Dermis blood vessel endothelial cell (primary cell): ENCODE measurements at regions not wholly inside any gene's neighbourhood (a gene's known extent, or its start where the extent isn't known, plus 50 kb on each side); places are given as distances from the start of the nearest gene placed in this dataset.
A peak's percentile ranks its signal among the peaks of the same experiment; 100 is the strongest.

Experiments used
- DNase-seq: peaks from one replicate; pipeline ENCODE4 v3.0.0; 2010

DNA sequence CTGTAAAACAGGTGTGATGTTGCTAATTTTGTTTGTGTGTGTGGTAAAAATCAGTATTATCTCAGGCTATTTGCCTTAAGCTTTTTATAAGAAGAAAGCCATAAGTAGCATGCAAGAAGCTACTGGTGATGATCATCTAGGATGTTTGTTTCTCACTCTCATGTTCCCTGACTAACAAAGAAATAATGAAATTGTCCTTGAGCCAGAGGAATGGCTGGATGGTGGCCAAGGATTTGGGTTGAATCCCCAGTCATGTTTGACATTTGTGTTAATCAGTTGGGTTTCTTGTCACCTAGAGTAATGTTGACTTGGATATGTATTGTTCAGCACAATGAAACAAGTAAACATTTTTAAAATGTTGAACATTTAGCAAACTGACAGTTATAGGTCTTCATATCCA is 496.8 kb upstream of the ZEB2 start:
- DNase-seq, result peak; percentile 18

DNA sequence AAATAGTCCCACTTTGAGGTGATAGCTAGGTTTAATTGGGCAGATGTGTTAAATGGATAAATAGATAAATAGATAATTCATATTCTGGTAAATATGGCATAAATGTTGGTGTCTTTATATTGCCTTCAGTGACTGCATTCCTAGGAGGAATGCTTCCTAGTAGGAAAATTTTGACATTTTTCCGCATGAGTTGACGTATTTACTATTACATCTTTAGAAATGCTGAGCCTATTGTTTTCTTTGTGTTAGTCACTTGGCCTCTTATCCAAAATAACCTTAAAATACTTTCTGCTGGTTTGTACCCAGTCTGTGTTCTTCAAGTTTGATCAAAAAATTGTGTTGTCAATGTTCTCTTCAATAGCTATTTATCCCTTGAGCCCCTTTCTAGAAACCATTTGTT is 495.6 kb upstream of the ZEB2 start:
- peak; percentile 14 for DNase-seq

DNA sequence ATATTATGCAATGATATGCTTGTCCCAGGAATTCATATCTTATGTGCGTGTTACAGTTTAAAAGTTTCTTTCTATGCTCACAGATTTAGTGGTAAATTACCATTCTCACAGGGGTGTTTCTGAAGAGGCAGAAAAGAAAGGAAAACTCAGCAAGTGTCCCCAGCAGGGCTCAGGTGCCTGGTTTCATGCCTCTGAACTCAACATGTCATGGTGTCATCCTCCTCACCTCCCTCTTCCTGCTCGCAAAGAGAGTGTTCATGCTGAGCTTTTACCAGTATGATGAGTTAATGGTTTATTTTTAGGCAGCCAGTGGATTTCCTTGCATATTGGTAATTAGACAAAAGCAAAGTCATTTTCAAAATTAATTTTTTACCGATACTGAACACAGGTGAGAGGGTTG is 492.9 kb upstream of the ZEB2 start:
- peak; percentile 4 for DNase-seq

DNA sequence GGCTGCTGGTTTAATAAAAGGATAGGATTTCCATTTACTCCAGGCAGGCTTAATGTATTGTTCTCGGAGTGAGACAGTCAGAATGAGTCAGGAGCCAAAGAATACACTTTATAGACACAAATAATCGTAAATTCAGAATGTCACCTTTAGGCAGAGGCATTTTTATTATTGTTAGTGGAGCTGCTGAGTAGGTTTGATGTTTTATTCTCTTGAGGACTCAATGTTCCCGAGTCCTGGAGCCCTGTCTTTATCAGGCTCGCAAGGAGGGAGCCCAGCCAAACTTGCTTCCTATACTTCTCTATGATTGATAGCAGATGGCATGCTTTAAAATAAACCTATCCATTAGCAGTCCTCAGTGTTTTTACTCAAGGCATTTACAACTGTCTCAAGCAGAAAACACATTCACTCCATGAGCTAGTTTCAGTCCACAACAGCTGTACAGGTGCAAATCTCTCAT is 492.3 kb upstream of the ZEB2 start:
- peak; percentile 72 for DNase-seq

DNA sequence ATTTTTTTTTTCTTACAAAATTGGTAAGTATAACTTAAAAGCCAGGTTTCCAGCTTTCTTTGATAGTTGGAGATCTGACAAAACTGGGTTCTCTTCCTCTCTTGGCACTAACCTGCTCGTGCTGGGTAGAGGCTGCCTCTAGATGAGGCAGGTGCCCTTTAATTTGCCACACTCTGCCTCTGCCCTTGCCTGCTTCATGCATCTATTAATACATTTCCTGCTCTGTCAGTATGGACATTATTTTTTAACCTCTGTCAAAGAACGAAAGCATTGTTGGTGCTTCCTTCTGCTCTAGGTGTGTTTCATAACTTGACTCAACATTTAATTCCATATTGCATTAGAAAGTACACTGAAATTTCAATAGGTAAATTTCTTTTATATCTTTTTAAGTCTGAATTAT is 490.7 kb upstream of the ZEB2 start:
- no peak for DNase-seq

DNA sequence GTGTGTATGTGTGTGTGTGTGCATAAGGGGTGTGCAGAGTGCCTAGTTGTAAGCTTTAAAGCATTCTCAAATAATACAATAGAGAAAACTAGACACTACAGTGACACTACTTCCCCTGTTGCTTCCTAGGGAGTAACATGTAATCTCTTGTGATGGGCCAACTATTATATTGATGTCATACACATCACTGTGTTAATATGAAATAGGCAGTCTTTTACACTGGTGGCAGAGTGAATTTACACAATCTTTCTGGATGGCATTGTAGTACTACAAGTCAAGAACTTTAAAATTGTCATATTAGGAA is 488.0 kb upstream of the ZEB2 start:
- DNase-seq, result no peak

DNA sequence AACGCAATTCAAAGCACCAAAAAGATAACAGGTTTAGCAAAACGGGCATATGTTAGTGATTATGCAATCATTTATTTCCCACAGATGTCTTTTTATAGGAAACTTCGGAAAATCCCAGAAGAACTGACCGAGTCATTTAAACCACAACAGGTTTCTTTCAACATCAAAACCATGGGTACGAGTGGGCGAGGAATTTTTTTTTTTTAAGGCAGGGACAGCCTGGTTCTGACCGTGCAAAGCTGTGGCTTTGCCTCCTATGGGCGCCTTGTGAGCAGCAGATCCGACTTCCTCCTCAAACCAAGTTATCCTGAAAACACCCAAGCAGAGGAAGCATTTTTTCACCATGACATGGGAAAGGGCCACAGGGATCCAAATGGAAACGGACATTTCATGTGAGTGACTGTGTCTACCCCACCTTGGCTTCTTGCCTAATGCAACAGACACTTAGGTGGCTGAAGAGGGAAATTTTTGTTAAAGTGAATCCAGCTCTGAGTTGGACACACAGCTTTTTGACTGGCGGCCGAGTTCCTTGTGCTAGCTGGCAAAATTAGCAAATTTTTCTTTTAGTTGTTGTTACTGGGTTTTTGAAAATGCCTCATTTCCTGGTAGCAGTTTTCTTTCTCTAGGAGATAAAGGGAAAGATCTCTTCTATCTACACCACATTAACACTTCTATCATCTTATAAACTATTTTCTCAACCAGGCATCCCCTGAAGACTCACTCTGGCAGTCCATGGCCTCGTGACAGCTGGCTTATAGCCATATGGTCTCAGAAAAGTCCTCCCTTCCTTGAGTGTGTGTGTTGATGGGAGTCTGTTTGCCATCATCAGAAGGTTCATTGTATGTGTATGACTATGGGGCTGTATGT is 487.4 kb upstream of the ZEB2 start:
- DNase-seq, result peak; percentile 88

DNA sequence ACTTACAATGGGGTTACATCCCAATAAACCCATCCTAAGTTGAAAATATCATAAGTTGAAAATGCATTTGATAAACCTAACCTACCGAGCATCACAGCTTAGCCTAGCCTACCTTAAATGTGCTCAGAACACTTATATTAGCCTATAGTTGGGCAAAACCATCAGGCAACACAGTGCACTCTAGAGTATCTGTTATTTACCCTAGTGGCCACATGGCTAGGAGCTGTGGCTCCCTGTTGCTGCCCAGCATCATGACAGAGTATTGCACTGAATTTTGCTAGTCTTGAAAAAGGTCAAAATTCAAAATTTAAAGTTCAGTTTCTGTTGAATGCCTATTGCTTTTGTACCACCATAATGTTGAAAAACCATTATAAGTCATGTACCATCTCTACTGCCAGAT is 482.7 kb upstream of the ZEB2 start:
- DNase-seq, result no peak

DNA sequence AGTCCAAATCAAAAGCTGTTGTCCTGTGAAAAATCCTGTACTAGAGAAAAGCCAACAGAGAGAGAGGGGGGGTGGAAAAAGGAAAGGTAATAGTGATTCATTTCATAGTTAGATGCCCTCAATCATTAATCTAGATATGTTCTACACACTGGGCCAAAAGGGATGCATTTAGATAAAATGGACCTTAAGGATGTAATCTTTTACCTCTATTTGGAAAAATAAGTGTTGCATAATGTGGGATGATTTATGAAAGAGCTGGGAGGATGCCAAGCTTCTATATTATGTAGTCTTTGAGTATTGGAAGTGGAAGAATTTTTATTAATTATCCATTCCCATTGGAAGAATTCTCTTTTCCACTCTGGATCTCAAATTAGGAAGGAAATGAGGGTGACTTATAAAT is 480.5 kb upstream of the ZEB2 start:
- DNase-seq, result no peak

DNA sequence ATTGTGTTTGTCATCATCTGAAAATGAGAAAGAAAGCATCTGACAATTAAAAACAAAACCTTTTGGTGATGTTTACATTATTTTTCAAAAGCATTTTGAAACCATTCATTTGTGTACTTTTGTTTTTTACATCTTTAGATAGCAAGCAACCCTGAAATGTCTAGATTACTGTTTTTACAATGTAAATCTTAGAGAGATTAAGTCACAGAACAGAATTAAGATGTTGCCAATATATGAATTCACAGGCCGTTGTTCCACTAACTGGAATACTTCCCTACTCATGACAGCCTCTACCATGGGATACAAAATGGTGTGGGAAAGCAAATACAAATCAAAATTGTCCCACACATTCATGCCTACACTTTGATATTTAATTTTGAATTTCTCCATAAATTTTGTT is 480.0 kb upstream of the ZEB2 start:
- no peak for DNase-seq

DNA sequence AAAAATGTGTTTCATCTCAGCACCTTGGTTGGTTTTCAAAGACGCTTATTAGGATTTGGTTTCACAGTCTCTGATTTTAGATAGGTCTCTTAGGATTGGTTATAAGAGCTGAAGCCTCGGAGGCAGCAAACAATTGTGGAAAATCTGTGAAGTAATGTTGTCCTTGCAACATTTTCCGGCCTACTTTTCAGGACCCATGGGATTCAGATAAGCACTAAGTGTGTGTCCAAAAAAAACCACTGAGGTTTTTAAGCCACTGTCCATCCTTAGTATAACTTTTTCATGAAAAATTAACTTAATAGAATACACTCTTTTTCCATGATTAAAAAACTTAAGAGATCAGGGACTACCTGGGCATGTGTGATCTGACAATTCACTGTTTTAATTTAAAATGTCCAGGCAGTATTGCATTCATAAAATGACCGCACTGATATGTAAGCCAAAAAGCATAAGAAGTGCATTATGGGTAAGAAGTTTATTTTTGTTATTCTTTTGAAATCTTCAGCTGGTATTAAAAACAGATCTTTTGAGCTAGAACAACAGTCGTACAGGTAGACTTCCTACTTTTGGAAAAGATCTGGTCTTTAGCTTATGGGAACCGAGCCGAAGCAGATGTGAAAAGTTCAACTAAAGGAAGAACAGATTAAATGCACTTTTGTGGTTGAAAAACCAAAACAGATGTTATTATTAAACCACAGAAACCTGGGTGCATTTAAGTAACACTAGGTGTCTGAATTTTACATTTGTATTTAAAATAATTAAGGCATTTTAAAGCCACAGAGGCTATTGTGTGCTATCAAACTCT is 479.4 kb upstream of the ZEB2 start:
- DNase-seq, result no peak

DNA sequence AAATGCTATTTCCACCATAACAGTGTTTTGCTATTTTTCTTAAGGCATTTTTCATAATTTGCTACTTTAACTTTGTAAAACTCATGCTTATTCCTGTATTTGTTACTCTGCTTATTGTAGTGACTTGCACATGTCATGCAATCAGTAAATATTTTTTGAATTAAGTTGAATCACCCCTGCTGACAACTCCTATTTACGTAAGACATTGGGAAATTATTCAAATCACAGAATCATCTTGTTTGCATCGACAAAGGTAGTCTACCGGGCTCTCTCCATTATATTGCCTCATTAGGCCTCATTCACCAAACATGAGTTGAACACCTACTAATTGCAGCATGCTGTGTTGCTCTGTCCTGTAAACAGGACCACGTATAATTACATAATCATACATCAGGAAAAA is 478.5 kb upstream of the ZEB2 start:
- DNase-seq, result no peak

DNA sequence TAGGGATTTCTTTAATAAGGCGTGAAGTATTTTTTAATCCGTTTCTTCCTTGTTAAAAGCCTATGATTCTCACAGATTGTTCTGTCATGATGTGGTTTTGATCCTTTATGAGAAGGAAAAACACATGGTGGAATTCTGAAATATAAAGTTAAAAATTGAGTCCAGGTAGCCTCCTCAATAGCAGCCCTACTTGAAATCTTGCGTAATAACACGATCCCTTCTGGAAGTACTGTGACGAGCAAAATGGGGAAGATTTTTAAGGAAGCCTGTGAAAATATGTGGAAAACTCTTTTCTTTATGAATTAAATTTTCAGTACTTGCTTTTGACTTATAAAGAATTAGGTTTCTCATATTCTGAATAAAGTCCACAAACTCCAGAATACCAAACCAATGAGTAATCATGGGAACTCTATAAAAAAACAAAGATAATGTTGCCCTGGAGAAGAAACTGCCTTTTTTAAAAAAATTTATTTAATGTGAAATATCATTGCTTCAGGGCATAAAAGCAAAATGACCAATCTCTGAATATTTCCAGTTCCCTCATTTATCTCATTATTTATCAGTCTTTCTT is 476.4 kb upstream of the ZEB2 start:
- DNase-seq, result peak; percentile 12

DNA sequence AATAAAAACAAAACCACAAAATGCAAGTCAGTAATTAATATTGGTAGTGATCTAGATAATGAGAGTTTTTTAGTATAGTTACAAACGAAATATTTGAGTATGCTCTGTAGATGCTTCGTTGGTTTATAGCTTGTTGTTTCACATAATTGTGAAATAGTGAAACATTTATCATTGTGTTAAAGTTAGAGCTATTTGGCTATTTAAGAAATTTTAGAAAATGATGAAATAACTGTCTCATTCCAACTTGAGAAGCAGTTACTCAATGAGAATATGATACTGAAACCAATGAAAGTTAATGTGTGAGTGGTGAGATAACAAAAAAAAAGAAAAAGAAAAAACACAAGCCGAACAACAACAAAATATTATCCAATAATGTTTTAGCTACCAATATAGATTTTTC is 475.6 kb upstream of the ZEB2 start:
- no peak for DNase-seq

DNA sequence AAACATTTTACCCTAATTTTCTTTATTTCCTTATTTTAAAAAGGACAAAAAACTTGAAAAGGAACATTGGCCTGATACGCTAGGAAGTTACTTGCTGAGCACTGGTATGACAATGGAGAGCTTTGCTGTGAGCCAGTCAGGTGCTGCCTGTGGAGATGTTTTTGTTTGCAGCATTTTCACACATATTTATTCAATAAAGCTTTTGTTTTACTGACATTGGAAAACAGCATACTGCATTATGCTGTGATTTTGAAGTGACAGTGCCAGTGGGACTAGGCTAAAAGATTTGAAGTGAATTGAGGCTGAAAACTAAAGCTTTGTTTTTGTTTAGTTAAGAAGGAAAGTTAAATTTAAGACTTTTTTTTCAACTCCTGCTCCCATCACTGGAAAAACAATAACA is 470.7 kb upstream of the ZEB2 start:
- DNase-seq, result no peak

DNA sequence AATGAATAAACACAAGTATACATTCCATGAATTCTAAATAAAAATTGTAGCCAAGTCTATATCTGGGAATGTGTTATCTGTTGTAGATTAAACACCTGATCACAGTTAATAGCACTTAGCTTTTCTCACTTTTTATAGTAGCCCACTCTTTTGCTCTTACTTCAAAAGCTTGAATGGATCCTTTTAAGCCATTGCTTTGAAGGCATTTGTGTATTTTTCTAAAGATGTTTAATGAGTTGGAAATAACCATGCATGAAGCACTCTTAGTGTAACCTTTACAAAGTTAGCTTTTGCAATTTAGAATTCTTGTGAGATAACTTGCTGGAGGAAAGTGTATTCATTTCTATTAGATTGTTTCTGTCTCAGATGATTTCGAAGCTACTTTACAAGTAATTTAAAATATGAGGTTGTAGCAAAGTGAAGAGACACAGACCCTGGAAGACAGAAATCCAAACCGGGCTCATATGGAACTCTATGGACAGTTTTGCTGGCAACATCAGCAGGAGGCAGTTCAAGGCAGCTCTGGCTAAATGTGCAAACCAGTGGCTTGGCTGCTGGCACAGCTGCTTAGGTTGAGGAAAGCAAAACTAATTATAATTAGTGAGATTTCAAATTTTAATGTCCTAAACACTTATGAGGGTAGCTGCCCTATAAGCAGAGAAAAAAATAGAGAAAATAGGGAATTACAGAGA is 469.8 kb upstream of the ZEB2 start:
- no peak for DNase-seq

DNA sequence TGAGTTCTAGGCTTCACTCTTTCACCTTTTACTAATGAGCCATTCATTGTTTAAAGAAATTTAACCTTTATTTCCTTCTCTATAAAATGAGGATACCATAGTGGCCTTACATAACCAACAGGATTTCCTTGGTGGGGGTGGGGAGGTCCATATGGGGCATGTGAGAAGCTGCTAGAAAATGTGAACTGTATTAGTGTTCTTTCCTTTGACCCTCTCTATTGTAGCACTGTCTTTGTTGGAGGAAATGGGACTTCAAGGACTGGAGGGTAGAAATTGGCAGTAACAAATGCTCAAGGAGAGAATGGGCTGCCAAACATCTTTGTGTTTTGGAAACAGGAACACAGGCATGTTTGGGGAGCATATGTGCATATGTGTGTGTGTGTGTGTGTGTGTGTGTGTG is 468.7 kb upstream of the ZEB2 start:
- peak; percentile 51 for DNase-seq

DNA sequence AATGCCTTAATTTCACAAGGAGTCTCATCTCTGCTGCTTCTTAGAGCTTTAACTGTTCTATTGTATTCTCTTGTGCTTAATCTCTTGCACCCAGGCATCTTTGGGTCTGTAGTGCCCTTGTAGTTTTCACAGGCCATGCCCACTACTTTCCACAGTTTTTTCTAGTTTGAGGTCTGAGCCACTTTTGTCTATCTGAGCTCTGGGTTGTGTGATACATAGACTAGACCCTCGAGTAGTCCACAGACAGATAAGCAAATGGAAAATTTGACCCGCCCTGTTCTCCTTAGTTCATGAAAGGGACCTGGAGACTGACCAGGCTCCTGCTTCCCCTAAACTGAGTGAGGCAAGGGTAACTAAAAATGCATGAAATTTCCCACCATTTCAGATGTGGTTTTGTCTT is 466.8 kb upstream of the ZEB2 start:
- DNase-seq, result no peak

DNA sequence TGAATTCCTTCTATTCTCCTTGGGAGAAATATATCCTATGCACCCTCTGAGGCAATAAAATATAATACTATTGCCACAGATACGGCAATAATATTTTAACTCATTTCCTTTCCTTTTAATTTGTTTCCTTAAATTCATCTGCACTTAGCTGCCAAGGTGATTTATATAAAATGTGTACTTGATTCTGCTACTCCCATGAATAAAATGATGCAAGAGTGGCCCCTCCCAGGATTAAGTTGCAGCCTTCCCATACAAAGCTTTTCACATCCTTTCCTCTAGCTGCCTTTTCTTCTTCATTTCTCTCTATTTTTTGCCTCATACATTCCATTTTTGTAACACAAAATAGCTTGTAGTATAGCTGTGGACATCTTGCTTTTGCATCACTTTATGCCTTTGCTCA is 464.1 kb upstream of the ZEB2 start:
- DNase-seq, result no peak

DNA sequence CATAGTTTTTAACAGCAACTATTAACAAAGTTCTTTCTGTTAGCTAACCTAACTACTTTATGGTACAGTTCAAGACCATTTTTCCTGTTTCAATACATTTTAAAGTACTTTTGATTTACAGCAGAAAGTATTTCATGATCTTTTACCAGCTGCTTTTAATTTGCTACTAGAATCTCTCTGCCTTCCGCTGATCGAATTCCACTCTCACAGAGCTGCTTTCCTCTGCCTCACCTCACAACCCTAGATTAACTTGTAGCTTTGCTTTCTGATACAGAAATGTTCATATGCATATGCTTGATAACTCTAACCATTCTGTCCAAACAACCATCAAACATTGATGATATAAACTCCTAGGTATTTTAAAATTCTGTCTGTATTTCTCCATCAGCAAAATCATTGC is 463.2 kb upstream of the ZEB2 start:
- no peak for DNase-seq

DNA sequence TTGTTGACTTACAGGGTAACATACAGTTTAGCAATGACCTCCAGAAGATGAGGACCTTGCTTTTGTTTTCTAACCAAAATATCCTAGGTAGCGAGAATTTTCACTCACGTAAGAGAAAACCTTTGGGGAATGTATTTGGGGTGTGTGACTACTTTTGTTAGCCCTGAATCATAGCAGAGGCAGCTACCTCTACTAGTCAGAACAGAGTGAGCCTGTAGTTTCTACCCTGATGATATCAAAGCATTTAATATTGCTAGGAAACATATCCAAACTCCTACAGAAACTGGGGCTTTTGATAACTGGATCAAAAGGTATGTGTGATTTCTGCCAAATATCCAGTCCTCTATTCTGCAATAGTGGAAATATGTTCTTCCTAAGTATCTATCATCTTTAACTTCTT is 462.6 kb upstream of the ZEB2 start:
- no peak for DNase-seq

DNA sequence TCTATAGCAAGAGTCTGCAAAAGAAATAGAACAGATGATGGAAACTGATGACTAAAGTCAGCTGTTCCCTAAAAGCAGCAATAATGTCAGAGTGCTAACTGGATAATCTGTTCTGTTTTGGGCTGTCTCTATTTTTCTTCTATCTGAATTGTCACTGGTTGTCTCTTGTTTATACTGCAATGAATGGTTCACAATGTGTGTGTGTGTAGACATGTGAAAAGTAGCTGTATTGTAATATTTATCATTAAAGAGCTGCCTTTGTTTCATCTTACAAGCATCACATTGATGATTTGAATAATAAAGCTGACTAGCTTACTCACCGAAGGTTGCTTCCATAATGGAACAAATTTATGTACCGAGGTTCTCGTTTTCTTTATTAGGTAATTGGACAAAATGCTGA is 456.0 kb upstream of the ZEB2 start:
- DNase-seq, result no peak

DNA sequence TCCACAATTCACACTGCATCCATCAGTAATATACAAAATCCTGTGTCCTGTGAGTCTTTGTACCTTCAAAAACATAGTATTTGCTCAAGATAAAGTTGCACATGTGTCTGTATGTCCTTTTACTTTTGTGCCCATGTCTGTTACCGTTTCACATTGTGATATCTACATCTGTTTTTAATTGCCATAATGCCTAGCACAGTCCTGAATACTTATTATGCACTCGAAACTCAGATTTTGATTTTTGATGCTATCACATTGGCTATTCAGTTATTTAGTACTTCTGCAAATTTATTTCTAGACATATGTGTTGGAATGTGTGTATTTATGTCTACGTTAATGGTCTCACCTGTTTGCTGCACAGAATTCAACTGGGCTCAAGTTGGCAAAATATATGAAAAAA is 452.8 kb upstream of the ZEB2 start:
- no peak for DNase-seq
